HT-29 (cell line): ENCODE measurements at regions not wholly inside any gene's neighbourhood (a gene's known extent, or its start where the extent isn't known, plus 50 kb on each side); places are given as distances from the start of the nearest gene placed in this dataset.

ENCODE experiments used
- DNase-seq: peaks from one replicate; pipeline ENCODE4 v3.0.0-alpha.2; 2015; ENCODE audit warnings: low spot score

DNA sequence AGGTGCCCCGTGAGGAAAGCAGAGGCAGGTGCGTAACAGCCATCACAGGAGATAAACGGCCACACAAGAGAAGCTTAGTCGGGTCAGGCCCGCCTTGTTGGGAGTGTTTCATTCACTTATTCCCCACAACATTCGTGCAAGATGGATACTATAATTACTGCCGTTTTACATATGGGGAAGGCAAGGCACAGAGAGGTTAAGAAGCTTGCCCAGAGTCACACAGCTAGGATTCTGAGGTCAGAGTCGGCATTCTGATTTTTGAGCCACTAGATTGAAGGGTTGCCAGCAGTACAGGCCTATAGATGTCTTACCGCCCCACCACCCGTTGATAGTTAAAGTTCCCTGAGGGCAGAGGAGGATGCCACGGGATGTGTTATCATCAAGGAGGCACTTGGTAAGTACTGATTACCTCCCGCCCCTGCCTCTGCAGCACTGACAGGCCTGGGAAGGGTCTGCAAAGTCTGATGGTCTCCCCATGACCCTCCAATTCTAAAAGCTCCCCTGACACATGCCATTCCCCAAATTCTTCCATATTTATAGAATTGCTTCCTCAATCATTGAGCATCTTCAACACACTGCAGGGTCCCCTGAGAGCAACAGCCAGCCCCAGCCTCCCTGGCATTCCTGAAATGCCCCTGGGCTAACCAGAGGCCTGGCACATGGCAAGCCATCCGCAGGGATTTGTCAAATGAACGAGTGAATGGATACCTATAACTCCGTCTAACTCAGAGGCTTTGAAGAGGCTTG lies 74.7 kb upstream of the CLDN14 start:
- no peak for DNase-seq

- DNase-seq: no peak
Measured at GRCh38 chr21:36555199-36555800, 75.4 kb upstream of the CLDN14 start.

DNA sequence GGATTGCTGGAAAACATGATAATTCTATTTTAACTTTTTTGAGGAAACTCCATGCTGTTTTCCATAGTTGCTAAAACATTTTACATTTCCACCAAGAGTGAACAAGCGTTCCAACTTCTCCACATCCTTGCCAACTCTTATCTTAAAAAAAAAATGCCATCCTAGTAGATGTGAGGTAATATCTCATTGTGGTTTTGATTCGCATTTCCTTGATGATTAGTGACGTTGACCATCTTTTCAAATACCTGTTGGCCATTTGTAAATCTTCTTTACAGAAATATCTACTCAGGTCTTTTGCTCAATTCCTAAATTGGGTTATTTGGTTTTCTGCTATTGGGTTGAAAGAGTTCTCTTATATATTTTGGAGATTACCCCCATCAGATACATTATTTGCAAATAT lies 77.4 kb upstream of the CLDN14 start:
- DNase-seq: no peak

GRCh38 chr21:36560933-36561575 lies 81.1 kb upstream of the CLDN14 start:
- no peak for DNase-seq

DNA sequence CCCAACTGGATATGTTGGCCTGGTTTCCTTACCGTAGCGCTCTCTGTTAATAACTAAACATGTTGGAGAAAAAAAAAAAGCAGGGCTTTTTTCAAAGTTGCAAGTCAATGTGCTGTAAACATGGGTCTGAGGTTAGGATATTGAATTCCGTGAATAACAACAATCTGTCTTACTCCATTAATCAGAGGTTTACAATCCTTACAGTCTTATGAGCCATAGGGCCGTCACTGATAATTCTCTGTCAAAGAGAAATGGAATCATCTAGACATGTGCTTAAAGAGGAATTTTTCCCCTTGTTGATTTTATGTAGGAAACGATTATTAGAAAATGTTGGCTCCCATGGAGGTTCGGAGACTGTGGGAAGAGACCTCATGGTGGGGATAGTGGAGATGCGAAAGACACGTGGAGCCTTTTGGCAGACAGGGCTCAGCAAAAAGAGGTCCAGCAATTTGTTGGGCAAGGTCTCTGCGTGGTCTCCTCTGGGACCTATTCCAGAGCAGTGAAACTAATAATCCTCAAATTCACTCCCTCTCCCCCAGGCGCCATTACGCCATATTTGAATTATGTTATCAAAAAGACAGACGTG lies 83.5 kb upstream of the CLDN14 start:
- DNase-seq: no peak

GRCh38 chr21:36564647-36565046 lies 84.7 kb upstream of the CLDN14 start:
- DNase-seq: no peak

DNA sequence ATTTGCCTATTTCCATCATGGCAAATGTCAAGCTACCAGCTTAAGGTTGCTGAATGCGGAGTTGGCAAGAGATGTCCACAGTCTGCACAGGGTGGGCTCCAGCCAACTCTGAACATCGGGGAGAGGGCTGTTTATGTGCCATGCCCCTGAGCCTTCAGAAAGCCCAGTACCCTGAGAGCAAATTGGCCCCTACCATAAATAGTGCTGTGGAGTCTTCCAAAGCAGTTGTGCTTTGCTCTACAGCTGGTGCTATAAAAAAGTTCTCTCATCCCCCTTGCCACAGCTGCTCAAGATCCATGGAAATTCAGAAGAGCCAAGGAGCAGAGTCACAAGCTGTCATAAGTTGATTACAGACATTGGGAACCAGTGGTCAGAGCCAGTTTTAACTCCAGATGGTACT lies 85.6 kb upstream of the CLDN14 start:
- DNase-seq: no peak

DNA sequence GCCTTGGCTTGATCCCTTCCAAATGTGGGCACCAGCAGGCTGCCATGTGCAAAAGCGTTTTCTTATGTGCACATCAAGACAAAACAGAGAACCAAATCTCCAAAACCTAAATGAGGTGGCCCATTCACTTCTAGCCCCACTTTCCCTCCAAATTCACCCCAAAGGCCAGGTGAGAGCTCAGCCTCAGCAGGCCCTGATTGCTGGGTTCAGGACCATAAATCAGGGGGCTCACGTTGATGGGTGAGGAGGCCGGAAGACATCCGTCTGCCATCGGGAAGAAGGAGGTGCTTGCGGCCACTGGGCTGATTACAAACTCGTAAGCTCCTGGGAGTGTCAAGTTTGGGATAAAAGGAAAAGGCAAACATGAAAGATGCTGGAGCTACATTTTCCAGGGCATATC lies 86.7 kb upstream of the CLDN14 start:
- DNase-seq: no peak

DNA sequence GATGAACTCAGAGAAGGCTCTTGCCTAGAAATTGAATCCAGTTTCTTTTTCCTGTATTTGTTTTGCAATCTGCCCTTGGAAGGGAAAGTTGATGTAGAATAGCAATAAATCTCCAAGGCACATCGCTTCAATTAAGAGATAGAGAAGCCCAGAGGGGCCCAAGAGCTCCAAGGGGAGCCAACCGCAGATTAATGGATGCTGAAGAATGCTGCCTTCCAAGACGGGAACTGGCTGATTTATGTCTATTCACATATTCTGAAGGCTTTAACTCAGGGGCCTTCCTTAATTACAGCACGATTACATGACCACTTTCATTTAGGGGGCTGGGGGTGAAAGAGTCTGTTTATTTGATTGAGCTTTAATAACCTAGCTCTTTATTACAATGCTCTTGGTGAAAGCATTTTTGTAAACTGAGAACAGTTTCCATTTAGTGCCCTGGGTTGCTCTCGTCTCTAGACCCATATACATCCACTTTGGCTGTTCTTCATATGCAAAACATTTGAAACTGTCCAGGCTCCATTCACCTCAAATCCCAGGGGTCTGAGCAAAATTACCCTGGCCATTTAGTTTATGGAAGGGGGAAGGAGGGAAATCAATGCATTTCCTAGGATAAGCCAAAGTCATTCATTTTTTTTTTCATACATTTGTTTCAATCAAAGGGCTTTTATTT lies 87.4 kb upstream of the CLDN14 start:
- DNase-seq: no peak

DNA sequence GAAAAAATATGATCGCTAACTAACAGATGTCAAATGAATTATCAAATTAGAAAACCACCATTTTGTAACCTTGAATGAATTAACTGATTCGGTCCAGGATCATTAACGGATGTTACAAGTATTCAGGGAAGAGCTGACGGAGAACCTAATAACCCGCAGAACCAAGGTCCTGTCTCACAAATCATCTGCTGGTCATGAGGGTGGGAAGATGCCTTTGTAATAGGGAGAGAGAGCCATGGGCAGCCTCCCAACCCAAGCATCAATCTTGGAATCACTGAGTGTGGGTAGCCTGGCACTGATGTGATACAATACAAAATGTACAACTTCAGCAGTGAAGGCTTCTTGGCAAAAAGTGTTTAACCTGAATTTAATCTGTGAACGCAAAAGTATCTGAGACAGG lies 89.6 kb upstream of the CLDN14 start:
- no peak for DNase-seq

- DNase-seq: no peak
Measured at GRCh38 chr21:36571556-36571955, 91.6 kb upstream of the CLDN14 start.

DNA sequence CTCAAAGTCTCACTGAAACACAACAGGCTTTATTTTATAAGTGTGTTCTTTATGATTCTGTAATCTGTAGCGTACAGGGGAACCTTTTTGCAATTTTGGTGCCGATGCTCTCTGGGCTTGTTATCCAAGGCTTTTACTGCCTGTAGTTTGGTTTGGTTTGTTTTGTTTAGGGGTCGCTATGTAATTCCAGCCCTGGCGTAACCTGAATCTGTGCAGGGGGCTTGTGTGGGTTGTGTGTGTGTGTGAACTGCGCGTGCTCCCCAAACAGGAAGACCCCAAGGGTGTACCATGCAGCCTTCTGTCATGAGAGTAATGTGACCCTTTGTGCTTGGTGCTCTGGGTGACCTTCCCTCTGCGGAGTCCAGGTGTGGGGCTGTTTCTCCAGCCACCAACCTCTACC lies 92.1 kb upstream of the CLDN14 start:
- DNase-seq: no peak

DNA sequence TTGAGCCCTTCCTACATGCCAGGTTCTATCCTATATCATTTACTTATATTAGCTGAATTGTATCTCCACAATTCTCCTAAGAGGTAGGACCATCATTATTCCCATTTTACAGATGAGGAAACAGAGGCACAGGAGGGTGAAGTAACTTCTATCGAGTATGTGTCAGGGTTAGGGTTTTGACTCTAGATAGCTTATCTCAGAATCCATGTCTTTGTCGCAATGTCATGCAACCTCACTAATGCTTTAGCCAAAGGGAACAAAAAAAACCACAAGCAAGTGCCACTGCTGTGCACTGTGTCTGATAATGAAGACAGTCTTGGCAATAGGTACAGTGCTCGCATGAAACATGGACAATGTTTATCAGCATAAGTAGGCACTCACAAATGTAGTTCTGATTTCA lies 95.4 kb upstream of the CLDN14 start:
- DNase-seq: no peak

DNA sequence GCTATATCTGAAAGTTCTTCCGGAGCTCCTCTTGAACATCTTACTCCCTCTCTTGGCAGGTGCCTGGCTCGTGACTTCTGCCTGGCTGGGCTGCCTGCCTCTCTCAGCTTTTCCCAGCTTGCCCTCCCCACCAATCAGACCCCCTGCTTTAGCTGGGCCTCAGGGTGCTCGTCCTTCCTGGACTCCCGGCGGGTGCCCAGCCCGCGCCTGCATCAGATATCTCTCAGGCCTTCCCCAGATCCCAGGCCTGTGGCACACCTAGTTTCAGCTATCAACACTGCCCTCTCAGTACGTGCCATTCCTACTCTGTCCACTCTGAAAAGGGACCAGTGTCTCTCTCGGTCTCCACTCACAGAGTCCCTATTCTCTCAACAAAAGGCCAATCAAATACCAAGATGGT lies 96.5 kb upstream of the CLDN14 start:
- no peak for DNase-seq

- DNase-seq: no peak
Measured at GRCh38 chr21:36579898-36580297, 100.0 kb upstream of the CLDN14 start.

DNA sequence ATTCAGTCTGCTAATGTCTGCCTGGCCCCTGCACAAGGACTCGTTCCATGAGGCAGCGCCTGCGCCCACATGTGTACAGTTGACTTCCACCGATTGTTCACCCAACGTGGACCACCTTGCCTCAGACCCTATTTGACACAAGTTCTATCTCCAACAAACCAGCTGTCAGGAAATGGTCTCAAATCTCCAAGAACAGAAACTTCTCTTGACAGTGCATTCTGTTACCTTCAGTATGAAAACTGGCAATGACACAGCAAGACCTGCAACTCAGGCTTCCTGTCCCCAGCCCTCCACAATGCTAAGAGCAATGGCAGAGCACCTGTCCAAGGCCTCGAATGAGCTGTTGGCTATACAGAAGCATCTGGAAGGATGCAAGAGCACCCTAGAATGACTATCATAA lies 102.3 kb upstream of the CLDN14 start:
- DNase-seq: no peak

- no peak for DNase-seq
Measured at GRCh38 chr21:36583591-36583990, 103.7 kb upstream of the CLDN14 start.

DNA sequence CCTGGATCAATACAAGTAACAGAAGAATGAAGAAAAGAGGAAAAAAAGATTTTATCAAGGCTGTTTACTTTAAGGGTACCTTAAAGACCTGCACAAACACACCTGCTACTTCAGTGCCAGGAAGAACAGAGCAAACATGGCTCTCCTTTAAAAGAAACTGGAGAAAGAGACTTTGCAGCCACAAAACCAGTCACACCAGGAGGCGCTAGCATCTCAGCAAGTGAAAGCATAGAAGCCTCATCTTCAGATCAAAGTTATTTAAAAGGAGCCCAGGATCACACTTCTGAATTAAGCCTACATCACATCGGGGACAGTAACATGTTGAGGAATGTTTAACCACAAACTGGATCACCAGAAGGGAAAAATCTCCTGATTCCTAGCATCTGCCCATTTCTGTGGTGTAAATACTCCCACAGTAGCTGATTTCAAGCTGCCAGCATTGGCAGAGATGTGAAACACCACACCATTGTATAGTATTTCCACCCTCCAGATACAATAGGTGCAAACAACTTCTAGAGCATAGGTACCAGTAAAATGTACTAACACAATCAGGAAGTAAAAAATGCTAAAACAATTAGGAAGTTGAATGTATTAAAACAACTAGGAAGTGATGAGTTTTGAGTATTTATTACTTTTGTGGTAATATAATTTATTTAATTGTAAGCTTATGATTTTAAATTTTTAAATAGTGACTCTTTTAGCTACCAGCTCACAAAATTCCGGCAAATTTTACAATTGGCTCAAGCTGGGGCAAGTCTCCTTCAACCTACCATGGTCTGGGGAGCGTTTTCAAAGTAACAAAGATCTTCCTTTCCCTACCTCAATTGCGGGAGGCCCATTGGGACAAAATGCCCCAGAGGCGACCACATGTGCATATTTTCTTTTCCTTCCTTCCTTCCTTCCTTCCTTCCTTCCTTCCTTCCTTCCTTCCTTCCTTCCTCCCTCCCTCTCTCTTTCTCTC lies 105.3 kb upstream of the CLDN14 start:
- DNase-seq: no peak

GRCh38 chr21:36587388-36587787 lies 107.5 kb upstream of the CLDN14 start:
- DNase-seq: peak; percentile 1

GRCh38 chr21:36589352-36589971 lies 109.5 kb upstream of the SIM2 start:
- DNase-seq: peak; percentile 21
